ENCODE measurements at regions not wholly inside any gene's neighbourhood (a gene's known extent, or its start where the extent isn't known, plus 50 kb on each side); places are given as distances from the start of the nearest gene placed in this dataset.

DNA sequence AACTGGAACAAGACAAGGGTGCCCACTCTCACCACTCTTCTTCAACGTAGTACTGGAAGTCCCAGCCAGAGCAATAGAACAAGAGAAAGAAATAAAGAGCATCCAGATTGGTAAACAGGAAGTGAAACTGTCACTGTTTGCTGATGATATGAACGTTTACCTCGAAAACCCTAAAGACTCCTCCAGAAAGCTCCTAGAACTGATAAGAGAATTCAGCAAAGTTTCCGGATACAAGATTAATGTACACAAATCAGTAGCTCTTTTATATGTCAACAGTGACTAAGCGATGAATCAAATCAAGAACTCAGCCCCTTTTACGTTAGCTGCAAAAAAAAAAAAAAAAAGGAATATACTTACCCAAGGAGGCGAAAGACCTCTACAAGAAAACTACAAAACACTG is 306.6 kb downstream of the PLK2 start:
- no peak for TF ChIP-seq POLR2AphosphoS5 (IDR thresholded peaks at IDR 0.05)
- TF ChIP-seq, protein P1, sequence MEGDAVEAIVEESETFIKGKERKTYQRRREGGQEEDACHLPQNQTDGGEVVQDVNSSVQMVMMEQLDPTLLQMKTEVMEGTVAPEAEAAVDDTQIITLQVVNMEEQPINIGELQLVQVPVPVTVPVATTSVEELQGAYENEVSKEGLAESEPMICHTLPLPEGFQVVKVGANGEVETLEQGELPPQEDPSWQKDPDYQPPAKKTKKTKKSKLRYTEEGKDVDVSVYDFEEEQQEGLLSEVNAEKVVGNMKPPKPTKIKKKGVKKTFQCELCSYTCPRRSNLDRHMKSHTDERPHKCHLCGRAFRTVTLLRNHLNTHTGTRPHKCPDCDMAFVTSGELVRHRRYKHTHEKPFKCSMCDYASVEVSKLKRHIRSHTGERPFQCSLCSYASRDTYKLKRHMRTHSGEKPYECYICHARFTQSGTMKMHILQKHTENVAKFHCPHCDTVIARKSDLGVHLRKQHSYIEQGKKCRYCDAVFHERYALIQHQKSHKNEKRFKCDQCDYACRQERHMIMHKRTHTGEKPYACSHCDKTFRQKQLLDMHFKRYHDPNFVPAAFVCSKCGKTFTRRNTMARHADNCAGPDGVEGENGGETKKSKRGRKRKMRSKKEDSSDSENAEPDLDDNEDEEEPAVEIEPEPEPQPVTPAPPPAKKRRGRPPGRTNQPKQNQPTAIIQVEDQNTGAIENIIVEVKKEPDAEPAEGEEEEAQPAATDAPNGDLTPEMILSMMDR (IDR thresholded peaks at IDR 0.05 in 8 of 11, conservative IDR thresholded peaks at IDR 0.05 in 3 of 11) = no peak
- no peak for TF ChIP-seq POLR2A (IDR thresholded peaks at IDR 0.05)

All from spleen (tissue), 7 donors.